ENCODE measurements at regions not wholly inside any gene's neighbourhood (a gene's known extent, or its start where the extent isn't known, plus 50 kb on each side); places are given as distances from the start of the nearest gene placed in this dataset.

DNA sequence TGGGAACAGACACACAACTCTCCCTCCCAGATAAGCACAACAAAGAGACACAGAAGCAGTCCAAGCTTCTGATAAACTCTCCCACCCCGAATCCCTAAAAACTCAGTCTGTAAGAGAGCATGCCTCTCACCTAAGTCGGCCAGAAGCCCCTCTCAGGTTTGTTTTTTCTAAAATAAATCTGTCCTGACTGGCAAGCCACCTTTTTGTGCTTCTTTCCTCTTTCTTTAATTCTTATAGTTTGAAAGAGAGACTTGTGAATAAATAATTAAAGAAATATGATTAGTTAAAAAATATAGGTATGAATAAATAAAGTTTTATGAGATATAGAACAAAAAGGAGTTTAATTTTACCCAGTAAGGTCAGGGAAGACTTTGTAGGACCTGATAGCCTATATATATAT, 329.0 kb upstream of the SLCO3A1 start:
- no peak for TF ChIP-seq POLR2A (IDR thresholded peaks at IDR 0.05)
- TF ChIP-seq, protein P1, sequence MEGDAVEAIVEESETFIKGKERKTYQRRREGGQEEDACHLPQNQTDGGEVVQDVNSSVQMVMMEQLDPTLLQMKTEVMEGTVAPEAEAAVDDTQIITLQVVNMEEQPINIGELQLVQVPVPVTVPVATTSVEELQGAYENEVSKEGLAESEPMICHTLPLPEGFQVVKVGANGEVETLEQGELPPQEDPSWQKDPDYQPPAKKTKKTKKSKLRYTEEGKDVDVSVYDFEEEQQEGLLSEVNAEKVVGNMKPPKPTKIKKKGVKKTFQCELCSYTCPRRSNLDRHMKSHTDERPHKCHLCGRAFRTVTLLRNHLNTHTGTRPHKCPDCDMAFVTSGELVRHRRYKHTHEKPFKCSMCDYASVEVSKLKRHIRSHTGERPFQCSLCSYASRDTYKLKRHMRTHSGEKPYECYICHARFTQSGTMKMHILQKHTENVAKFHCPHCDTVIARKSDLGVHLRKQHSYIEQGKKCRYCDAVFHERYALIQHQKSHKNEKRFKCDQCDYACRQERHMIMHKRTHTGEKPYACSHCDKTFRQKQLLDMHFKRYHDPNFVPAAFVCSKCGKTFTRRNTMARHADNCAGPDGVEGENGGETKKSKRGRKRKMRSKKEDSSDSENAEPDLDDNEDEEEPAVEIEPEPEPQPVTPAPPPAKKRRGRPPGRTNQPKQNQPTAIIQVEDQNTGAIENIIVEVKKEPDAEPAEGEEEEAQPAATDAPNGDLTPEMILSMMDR (IDR thresholded peaks at IDR 0.05): no peak
- no peak for TF ChIP-seq POLR2AphosphoS5 (IDR thresholded peaks at IDR 0.05)

Data from gastroesophageal sphincter (tissue), 3 donors.